Stimulated activated CD4-positive, alpha-beta T cell treated with anti-CD3 and anti-CD28 coated beads, Interleukin-1b, Interleukin-23, amount 100 ng/mL, for 1 hour (primary cell): ENCODE measurements at regions not wholly inside any gene's neighbourhood (a gene's known extent, or its start where the extent isn't known, plus 50 kb on each side); places are given as distances from the start of the nearest gene placed in this dataset.

Source experiments
- DNase-seq, 2 donors: peaks; one replicate each; pipeline ENCODE4 v3.0.0-alpha.2; 2020; ENCODE audit warnings: low read depth in 2 of 2

DNA sequence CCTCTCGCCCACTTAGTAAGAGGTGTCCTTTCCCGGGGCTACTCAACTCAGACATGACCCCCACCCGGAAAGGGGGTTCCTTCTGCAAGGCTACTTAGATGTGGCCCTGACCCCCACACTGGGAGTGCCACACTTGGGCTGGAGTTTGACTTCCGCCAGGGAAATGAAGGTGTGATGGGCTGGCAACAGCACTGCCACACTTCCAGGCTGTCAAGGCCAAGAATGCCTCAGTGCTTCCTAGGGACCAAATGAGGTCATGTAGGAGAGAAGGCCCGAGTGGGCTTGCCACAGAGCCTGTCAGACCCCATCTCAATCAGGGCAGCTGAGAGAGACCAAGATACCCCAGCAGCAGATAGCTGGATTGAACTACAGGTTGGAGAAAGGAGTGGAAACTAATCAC is 55.5 kb downstream of the DRD1 start:
- no peak for DNase-seq

DNA sequence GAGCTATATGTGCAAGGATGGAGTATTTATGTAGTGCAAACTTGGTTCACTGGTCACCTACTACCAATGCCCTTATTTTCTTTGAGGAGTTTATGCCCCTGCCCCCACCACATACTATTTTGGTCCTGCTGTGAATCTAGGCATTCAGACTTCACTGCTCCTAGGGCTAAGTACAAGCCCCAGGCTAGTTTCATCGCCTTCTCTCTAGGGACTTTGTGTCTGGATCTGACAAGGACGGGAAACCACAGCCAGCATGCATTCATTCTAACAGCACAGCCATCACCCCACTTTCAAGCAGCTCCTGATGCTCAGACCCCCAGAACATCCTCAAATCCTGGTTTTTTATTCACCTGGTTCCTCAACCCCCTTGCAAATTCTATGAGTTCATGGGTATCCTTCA is 56.8 kb downstream of the DRD1 start:
- DNase-seq, result no peak

DNA sequence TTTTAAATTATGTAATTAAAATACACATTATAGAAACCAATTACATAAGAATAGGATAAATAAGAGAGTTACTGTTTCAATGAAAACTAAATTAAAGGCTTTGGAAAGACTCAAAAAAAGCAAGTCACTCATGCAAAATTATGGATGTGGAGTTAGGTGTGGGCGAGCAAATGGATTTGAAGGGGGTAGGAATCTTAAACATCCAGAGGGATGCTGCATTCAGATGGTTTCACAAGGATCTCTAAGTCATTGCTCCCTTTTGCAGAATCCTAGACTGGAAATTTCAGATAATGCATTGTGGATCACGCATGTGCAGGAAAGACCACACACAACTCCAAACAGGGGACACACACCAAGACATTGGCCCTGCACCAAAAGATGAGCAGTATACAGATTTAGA is 57.5 kb downstream of the DRD1 start:
- no peak for DNase-seq

DNA sequence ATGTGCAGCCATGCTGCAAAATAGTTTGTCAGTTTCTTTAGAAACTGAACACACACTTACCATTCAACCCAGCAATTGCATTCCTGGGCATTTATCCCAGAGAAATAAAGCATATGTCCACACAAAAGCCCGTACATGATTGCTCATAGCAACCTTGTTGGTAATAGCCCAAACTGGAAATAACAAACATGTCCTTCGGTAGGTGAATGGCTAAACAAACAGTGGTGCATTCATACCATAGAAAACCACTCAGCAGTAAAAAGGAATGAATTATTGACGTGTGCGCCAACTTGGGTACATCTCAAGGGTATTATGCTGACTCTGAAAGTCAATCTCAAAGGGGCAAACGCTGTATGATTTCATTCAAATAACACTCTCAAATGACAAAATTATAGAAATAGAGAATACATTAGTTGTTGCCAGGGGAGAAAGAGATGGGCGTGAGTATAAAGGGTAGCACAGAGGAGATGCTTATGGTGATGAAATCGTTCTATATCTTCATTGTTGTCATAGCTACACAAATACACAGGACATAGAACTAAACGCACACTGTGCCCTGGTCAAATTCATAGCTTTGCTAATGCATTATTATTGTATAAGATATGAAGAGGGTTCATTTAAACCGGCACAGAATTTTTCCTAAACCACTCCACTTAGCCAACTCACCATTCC is 58.2 kb downstream of the DRD1 start:
- no peak for DNase-seq

DNA sequence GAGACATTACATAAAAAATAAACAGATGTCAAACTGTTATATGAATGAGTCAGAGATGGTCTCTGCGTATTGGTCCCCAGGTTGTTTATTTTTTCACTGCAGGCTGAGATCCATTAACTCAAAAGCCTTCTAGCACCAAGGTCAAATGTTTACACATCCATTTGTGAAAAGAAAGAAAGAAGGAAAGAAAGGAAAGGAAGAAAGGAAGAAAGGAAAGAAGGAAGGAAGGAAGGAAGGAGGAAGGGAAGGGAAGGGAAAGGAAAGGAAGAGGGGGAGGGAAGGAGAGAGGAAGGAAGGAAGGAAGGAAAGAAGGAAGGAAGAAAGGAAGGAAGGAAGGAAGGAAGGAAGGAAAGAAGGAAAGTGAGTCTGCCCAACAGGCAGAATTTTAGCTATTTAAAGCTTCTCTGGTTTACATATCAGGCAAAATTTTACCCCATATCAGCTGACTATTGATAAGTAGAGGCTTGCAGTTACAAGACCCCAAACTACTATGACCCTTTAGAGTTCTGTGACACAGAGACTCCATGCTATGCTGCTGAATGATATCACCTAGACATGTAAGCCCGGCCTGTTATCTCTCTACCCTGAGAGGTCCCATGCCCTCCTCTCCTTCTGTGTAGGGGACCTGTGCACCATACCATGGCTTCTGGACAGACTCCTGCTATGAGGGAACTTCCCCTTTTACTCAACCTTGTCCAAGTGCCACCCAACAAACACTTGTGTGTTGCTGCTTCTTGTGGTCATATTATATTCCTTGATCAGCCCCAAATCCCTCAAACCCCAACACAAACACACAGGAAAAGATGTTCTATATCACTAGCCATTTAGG is 59.0 kb downstream of the DRD1 start:
- no peak for DNase-seq

DNA sequence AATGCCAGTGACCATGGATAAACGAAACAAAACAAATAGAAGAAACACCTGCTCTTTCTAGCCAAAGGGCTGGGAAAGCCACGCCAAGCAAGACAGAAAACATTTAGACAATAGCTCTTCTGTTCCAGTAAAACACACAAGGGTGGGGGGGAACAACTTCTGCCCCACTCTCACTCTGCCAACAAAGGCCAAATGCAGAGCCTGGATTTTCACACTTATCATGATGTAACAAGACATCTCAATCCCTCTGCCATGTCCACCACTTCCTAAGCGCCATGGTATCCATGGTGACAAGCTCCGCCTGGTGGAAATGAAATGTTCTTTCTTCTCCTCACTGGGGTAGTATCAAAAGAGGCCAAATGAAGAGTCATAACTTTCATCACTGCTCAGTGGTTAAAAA is 60.6 kb downstream of the DRD1 start:
- no peak for DNase-seq

DNA sequence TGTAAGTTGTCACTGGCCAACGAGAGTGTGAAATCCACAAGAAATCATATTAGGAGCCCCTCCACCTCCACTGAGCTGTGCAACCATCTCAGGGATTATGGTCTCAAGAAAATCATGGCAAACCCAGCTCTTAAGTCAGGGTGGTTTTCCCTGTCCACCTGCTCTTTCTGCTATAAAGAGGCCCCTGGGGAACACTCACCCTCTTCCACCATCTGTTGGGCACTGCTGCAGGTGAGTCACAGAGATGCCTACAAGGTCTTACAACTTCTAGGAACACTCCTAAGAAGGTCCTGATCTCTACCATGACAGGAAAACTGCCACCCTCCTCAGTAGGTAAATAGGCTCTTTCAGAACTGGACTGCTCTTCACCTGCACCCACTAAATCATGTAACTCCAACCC is 61.8 kb downstream of the DRD1 start:
- no peak for DNase-seq

DNA sequence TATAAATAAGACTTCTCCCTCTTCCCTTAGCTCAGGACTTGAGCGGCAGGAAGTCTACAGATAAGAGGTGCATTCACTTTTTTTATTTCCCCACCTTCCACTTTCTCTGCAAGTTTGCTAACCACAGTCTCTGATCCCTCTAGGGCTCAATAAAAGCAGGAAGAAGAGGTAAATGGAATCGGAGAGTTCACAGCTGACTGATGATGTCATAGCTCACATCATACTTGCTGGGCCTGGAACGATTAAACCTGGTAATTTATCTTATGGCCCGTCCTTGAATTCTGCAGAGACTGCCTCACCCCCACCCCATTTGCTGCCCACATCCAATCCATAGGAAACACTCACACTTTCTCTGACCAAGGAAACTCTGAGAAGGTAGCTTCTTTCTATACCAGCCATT is 62.9 kb downstream of the DRD1 start:
- DNase-seq, result no peak

DNA sequence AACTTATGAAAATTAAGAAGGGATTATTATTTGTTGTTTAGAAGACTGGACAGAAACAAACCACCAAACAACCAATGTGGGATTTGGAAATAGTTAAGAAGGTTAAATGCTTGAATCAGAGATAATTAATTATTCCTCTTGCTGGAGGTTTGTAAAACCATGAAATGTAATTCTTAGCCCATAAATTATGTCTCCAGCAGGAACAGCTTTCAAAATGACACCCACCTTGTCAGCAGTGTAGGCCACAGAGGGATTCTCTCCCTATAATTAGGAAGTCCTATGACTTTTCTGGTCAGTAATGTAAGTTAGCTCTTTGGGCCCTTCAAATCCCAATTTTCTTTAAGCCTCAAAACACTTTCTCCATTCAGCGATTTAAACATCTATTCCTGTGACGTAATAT is 63.3 kb downstream of the DRD1 start:
- no peak for DNase-seq

DNA sequence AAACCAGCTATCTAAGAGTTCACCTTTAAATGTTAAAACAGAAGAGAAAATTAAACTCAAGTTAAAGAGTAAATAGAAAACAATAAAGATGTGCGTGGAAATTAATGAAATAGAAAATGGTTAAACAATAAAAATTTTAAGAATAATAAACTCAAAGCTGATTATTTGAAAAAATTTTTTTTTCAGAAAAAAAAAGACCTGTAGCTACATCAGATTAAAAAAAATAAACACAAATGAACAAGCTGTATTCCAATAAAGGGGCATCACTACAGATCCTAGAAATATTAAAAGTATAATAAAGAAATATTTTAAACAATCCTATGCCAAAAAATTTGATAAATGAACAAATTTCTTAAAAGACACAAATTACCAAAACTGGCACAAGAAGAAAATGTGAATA is 64.1 kb downstream of the DRD1 start:
- DNase-seq, result no peak

DNA sequence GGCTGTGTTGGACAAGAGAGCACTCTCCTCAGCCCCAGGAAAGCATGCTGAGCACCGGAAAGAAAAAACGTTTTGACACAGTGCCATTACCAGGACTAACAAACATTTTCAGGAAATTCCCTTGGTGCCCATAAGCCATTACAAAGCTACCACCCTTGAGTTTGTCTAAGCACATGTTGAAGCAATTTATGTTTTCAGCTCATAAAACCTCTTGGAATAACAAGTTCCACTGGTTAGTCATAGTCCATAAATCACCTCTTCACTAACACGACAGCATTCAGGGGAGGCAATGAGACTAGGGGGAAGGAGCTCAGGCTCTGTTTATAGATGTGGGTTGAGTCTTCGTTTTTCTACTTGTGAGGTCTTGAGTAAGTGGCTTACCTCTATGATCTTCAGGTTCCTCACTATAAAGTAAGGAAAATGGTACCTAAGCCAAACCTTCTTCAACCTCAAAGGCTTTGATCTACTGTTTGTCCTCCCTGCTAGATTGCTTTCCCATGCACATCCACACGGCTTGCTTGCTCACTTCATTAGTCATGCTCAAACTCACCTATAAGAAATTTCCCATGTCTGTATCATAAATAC is 65.4 kb downstream of the DRD1 start:
- DNase-seq, result no peak

DNA sequence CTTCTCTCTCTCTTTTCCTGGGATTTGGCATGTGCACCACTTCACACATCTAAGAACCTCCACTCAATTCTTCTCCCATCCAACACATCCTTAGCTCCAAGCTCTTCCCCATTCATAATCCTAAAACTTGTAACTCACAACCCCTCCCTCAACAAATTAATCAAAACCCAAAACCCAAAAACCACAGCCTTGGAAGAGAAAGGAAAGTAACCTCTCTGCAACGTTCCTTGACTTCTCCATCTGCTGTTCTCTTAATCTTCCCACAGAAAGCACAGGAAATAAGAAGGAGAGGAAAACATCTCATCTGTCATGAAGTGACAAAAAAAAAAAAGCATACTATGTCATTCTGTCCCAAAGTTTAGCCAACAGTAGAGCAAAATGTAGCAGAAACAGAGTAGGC is 66.2 kb downstream of the DRD1 start:
- DNase-seq, result no peak

DNA sequence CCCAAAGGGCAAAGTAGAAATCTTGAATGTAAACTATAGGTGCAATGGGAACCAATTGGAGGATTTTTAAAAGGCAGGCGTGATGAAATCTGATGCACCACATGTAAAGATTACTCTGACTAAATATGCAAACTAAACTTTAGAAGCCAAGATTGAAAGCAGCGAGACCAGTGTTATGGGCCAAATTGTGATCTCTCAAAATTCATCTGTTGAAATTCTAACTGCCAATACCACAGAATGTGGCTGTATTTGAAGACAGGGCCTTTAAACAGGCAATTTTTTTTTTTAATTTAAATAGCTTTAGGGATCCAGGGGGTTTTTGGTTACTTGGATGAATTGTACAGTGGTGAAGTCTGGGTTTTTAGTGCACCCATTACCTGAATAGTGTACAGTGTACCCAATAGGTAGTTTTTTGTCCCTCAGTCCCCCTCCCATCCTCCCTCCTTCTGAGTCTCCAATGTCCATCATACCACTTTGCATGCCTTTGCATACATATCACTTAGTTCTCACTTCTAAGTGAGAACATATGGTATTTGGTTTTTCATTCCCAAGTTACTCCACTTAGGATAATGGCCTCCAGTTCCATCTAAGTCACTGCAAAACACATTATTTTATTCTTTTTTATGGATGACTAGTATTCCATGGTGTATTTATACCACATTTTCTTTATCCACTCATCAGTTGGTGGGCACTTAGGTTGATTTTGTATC is 69.7 kb downstream of the DRD1 start:
- DNase-seq, result no peak

DNA sequence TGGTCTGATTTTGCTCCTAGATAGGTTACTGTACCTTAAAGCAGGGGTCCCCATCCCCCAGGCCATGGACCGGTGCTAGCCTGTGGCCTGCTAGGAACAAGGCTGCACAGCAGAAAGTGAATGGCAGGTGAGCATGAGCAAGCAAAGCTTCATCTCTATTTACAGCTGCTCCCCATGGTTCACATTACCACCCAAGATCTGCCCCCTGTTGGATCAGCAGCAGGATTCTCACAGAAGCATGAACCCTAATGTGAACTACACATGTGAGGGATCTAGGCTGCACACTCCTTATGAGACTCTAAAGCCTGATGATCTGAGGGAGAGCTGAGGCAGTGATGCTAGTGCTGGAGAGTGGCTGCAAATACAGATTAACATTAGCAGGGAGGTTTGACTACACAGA is 78.1 kb downstream of the DRD1 start:
- no peak for DNase-seq

DNA sequence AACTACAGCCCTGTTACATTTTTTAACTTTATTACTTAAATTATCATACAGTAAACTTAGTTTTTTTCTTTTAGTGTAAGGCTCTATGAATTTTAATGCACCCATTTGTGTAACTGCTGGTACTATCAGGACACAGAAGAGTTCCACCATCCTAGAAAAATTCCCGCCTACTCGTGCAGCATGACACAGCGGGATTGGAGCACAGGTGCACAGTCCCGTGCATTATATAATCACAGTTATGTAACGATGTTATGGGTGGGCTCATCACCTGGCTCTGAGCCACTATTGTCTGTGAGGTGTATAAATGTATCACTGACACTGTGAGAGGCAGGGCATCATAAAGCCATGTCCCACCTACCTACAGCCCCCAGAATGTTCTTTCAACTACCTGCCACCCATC is 80.7 kb downstream of the DRD1 start:
- no peak for DNase-seq

DNA sequence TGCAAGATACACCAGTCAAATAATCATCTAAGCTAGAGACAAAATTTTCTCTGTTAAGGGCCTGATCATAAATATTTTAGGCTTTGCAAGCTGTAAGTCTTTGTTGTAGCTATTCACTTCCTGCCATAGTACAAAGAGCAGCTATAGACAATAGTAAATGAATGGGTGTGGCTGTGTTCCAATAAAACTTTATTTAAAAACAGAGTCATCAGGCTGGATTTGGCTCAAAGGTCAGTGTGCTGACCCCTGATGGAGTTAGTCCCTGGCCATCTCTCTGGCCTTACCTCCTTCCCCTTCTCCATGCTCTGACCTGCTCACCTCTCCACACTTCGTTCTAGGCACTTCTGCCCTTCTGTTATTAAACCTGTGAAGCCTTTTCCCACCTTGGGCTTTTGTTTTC is 86.0 kb downstream of the DRD1 start:
- no peak for DNase-seq

DNA sequence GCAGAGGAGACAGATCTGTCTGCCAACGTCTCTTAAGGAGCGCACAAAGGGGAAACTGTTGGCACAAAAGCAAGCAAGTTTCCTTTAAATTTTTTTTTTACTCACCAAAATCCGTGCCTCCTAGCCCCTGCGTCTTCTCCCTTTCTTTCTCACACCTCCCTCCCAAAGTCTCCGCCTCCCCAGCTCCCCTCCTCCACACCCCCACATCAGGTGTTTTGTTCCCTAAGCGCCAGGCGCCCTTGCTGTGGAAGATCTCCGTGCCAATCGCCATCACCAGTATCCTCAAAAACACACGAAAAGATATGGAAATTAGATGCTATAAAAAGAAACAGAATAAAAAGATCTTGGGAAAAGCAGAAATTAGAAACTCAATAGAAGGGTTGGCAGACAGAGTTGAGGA is 87.6 kb downstream of the DRD1 start:
- DNase-seq, result no peak

DNA sequence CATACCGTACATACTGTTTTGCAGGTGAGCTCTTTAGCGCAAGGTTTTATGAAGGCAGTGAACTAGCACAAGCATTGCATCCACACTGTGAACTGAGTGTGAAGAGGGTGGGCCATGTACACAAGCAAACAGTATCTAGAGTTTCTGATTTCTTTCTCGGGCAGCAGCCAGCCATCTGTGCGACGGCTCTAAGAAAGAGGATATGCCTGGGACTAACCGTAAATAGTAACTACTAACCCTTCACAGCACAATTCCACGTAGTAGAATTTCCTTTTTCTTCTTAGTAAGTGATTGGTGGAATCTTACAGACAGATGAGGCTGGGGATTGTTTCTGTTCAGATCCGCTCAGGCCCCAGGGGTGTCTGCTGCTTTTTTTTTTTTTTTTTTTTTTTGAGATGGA is 89.0 kb downstream of the DRD1 start:
- no peak for DNase-seq

DNA sequence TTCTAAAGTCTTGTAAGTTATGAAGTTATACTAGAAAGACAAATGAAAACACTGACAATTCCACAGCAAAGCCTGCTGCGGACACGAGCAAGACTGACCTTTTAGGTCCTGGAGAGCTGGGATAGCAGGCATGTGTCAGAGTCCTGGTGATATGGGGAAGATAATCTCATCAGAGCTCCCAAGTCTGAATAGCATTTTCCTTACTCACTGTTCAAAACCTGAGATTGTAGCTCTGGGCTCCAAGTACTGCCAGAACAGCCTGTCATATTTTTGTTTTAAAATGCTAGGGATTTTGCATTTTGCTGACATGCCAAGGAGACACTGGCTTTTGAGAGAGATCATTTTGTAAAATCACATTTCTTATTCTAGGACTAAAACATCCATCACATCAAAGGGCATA is 90.1 kb downstream of the DRD1 start:
- DNase-seq, result no peak

DNA sequence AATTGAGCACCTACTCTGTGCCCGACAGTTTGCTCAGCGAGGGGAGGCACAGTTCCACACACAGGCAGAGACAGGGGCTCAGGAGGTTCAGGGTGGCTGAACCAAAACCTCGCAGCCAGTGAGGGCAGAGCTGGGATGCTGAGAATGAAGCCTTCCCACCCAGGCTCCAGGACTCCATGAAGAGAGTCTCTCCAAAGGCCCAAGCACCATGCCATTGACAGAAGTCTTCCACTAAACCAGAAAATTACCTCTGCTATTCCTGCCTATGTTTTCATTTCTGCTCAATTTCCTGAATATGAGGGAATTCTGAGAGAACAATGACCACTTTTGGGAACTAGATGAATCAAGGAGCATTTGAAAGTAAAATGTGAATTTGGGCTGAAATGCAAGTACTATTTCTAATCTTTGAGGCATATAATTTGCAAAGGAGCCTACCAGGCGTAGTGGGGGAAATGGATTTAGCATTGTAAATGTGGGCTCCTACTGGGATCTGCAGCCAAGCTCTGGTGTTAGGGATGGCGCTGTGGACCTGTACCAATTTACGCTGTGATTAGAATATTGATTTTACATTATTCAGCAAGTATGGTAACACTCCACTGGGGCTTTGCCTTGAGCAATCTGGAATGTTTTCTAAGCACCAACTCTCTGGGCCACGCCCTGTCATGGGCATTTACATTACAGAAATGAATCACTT is 91.9 kb downstream of the DRD1 start:
- no peak for DNase-seq

DNA sequence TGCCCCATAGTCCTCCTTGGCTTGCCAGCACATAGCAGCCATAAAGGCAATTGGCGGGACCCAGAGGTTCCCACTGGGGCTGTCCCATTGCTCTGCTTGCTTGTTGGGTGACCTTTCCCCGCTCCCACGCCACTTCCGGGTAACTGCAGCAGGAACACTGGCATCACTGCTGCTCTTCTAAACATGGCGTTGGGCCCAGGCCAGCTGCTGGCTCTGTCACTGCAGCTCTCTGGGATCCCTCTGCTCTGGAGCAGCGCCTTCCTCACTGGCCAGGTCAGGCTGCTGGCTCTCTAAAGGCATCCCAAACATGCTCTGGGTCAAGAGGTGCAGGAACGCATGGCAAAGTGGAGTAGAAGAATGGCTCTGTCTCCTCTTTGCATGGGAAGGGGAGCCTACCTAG is 92.9 kb downstream of the DRD1 start:
- DNase-seq, result no peak

DNA sequence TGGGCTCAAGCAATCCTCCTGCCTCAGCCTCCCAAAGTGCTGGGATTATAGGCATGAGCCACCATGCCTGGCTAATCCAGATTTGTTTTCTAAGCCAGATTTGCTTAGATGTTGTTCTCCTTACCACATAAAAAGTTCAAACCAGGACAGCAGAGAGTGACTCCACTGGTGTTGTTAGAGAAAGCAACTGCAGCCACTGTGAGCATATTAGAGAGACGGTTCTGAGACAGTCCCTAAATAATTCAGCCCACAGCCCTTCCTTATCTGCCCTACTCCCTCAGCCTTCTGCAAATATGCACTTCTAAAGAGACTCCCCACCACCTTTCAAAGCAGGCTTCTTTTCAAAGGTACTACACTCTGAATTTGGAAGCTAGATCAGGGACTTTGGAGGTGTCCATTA is 96.1 kb downstream of the DRD1 start:
- no peak for DNase-seq
